ENCODE measurements at regions not wholly inside any gene's neighbourhood (a gene's known extent, or its start where the extent isn't known, plus 50 kb on each side); places are given as distances from the start of the nearest gene placed in this dataset.

DNA sequence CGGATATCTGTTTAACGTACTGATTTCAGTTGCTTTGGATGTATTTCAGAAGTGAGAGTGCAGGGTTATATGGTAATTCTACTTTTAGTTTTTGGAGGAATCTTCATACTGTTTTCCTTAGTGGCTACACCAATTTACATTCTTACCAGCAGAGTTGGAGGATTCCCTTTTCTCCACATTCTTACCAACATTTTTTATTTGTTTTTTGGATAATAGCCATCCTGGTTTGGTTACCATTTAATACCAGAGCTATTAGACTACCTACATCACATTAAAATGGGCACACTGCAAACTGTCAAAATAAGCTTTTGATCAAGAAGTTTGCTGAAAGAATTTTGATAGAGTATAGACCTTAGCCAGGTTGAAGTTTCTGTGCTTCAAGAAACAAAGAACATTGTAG is 217.2 kb upstream of the CFAP20DC start:
- no peaks in the 10 kb centered on the region for H3K27me3 ChIP-seq
- H3K4me3 ChIP-seq: no peak overlapping the region
- DNase-seq (ENCODE audit: extremely low spot score in 2 of 2): no peak
- no peaks in the 10 kb centered on the region for H3K36me3 ChIP-seq
- H3K27ac ChIP-seq: no peak overlapping the region
- TF ChIP-seq POLR2A (IDR thresholded peaks at IDR 0.05): no peak
- no peak for TF ChIP-seq POLR2AphosphoS5 (IDR thresholded peaks at IDR 0.05; ENCODE audit: insufficient read depth in 1 of 2, low read depth in 1 of 2)
- no peak for TF ChIP-seq CTCF (IDR thresholded peaks at IDR 0.05)
- H3K9me3 ChIP-seq: no peaks in the 10 kb centered on the region
- no peaks in the 10 kb centered on the region for H3K4me1 ChIP-seq
- intact Hi-C loops (cut with DNase I): no loop called here

DNA sequence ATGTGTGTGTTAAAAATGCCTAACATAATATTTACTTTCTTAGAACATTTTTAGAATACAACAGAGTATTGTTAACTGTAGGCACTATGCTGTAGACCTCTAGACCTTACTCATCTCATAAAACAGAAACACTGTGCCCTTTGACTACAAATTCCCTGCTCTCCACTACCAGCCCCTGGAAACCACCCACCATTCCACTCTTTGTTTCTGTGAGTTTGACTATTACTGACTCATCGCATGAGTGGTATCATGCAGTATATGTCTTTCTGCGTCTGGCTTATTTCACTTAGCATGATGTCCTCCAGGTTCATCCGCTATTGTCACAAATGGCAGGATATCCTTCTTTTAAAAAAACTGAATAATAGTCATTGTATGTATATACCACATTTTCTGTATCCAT is 216.7 kb upstream of the CFAP20DC start:
- intact Hi-C loops (cut with DNase I): no loop called here
- no peaks in the 10 kb centered on the region for H3K36me3 ChIP-seq
- H3K4me3 ChIP-seq: no peak overlapping the region
- H3K9me3 ChIP-seq: no peaks in the 10 kb centered on the region
- TF ChIP-seq CTCF (IDR thresholded peaks at IDR 0.05): no peak
- no peak for TF ChIP-seq POLR2A (IDR thresholded peaks at IDR 0.05)
- TF ChIP-seq POLR2AphosphoS5 (IDR thresholded peaks at IDR 0.05; ENCODE audit: insufficient read depth in 1 of 2, low read depth in 1 of 2): no peak
- H3K27me3 ChIP-seq: no peaks in the 10 kb centered on the region
- H3K27ac ChIP-seq: no peak overlapping the region
- DNase-seq (ENCODE audit: extremely low spot score in 2 of 2): no peak
- no peaks in the 10 kb centered on the region for H3K4me1 ChIP-seq

DNA sequence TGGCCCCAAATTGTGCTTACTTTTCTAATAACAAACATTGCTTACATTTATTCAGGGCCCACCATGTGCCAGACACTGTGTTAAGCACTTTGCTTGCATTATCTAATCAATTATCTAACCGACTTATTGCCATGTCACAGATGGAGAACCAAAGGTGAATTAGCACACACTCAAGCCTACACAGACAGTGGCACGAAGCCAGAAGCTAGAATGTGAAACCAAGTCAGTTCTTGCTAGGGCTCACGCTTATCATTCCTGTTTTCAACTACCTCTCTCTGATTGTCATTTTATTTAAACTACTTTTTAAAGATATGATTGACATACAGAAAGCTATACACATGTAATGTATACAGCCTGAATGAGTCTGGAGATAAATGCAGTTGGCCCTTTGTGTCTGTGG is 215.7 kb upstream of the CFAP20DC start:
- Histone ChIP-seq H3K27me3 (no peaks in the 10 kb centered on the region), H3K4me3 (no peak overlapping the region), H3K4me1 (no peaks in the 10 kb centered on the region), H3K9me3 (no peaks in the 10 kb centered on the region), H3K27ac (no peak overlapping the region), H3K36me3 (no peaks in the 10 kb centered on the region)
- no peak for DNase-seq (ENCODE audit: extremely low spot score in 2 of 2)
- TF ChIP-seq POLR2AphosphoS5 (IDR thresholded peaks at IDR 0.05; ENCODE audit: insufficient read depth in 1 of 2, low read depth in 1 of 2): no peak
- TF ChIP-seq POLR2A (IDR thresholded peaks at IDR 0.05): no peak
- TF ChIP-seq CTCF (IDR thresholded peaks at IDR 0.05): no peak
- intact Hi-C loops (cut with DNase I): no loop called here

GRCh38 chr3:59264366-59264765 is 214.5 kb upstream of the CFAP20DC start:
- DNase-seq (ENCODE audit: extremely low spot score in 2 of 2): no peak
- Histone ChIP-seq H3K9me3 (no peaks in the 10 kb centered on the region), H3K27me3 (no peaks in the 10 kb centered on the region), H3K4me3 (no peak overlapping the region), H3K4me1 (no peaks in the 10 kb centered on the region), H3K36me3 (no peaks in the 10 kb centered on the region), H3K27ac (no peak overlapping the region)
- intact Hi-C loops (cut with DNase I): no loop called here
- no peak for TF ChIP-seq CTCF (IDR thresholded peaks at IDR 0.05)

GRCh38 chr3:59263152-59263551 is 213.3 kb upstream of the CFAP20DC start:
- no peaks in the 10 kb centered on the region for H3K4me1 ChIP-seq
- no peak overlapping the region for H3K27ac ChIP-seq

More at GRCh38 chr3:59263152-59263551, 213.3 kb upstream of the CFAP20DC start:
- no peaks in the 10 kb centered on the region for H3K9me3 ChIP-seq
- no peak for DNase-seq (ENCODE audit: extremely low spot score in 2 of 2)
- intact Hi-C loops (cut with DNase I): no loop called here
- H3K4me3 ChIP-seq: no peak overlapping the region
- no peaks in the 10 kb centered on the region for H3K27me3 ChIP-seq
- H3K36me3 ChIP-seq: no peaks in the 10 kb centered on the region
- TF ChIP-seq CTCF (IDR thresholded peaks at IDR 0.05) (no peak), POLR2A (IDR thresholded peaks at IDR 0.05) (no peak)

Measured in vagina (tissue), 2 donors.